ENCODE measurements at regions not wholly inside any gene's neighbourhood (a gene's known extent, or its start where the extent isn't known, plus 50 kb on each side); places are given as distances from the start of the nearest gene placed in this dataset.

GRCh38 chr5:18954239-18954638 is 1033.8 kb downstream of the CDH18 start:
- Histone ChIP-seq H3K9me3 (ENCODE audit: low read depth) (no peaks in the 10 kb centered on the region), H3K9ac (no peak overlapping the region), H3K9me2 (ENCODE audit: insufficient read depth) (no peaks in the 10 kb centered on the region), H3K79me2 (ENCODE audit: insufficient read depth) (no peaks in the 10 kb centered on the region), H3K4me2 (ENCODE audit: unreplicated experiment) (no peak overlapping the region), H3K4me1 (ENCODE audit: insufficient read depth) (no peaks in the 10 kb centered on the region), H2AFZ (no peak overlapping the region), H3K4me3 (no peak overlapping the region), H3K36me3 (ENCODE audit: low read depth) (no peaks in the 10 kb centered on the region), H3F3A (ENCODE audit: insufficient read depth) (no peaks in the 10 kb centered on the region), H4K20me1 (ENCODE audit: insufficient read depth) (no peaks in the 10 kb centered on the region), H3K27ac (no peak overlapping the region), H3K27me3 (replicated peaks; ENCODE audit: insufficient read depth) (no peaks in the 10 kb centered on the region)
- no peak for TF ChIP-seq EZH2 (IDR thresholded peaks at IDR 0.05; ENCODE audit: insufficient read depth, poor library complexity, severe bottlenecking)
- no peak for TF ChIP-seq EZH2phosphoT487 (IDR thresholded peaks at IDR 0.05; ENCODE audit: insufficient read depth, low read depth)
- in situ Hi-C loops (cut with MboI) = no loop called here
- WGBS, 2 experiments (ENCODE audit: low coverage in 1 of 2, low lambda C conversion rate in 2 of 2, missing lambda C conversion rate in 2 of 2) = 6 to 13% methylated on average over 2 of the region's 2 CpGs
- DNase-seq = no peak

- Histone ChIP-seq H3K9ac (no peak overlapping the region), H3K27ac (no peak overlapping the region), H3K9me3 (ENCODE audit: low read depth) (no peaks in the 10 kb centered on the region), H3K4me3 (no peak overlapping the region), H3K36me3 (ENCODE audit: low read depth) (no peaks in the 10 kb centered on the region), H2AFZ (no peak overlapping the region), H3K9me2 (ENCODE audit: insufficient read depth) (no peaks in the 10 kb centered on the region), H3K4me2 (ENCODE audit: unreplicated experiment) (no peak overlapping the region), H3K79me2 (ENCODE audit: insufficient read depth) (no peaks in the 10 kb centered on the region), H3K27me3 (replicated peaks; ENCODE audit: insufficient read depth) (no peaks in the 10 kb centered on the region), H3K4me1 (ENCODE audit: insufficient read depth) (no peaks in the 10 kb centered on the region), H4K20me1 (ENCODE audit: insufficient read depth) (no peaks in the 10 kb centered on the region), H3F3A (ENCODE audit: insufficient read depth) (no peaks in the 10 kb centered on the region)
- in situ Hi-C loops (cut with MboI) = no loop called here
- no peak for DNase-seq
- WGBS, 2 experiments (ENCODE audit: low coverage in 1 of 2, low lambda C conversion rate in 2 of 2, missing lambda C conversion rate in 2 of 2) = 22 to 23% methylated on average over 4 of the region's 4 CpGs
- no peak for TF ChIP-seq EZH2 (IDR thresholded peaks at IDR 0.05; ENCODE audit: insufficient read depth, poor library complexity, severe bottlenecking)
- TF ChIP-seq EZH2phosphoT487 (IDR thresholded peaks at IDR 0.05; ENCODE audit: insufficient read depth, low read depth) = no peak
These were observed 1028.5 kb downstream of the CDH18 start for GRCh38 chr5:18959535-18959934.

- in situ Hi-C loops (cut with MboI) = no loop called here
- Histone ChIP-seq H3K27ac (no peak overlapping the region), H3K9me3 (ENCODE audit: low read depth) (no peaks in the 10 kb centered on the region), H3K9me2 (ENCODE audit: insufficient read depth) (no peaks in the 10 kb centered on the region), H3K79me2 (ENCODE audit: insufficient read depth) (no peaks in the 10 kb centered on the region), H3K4me3 (no peak overlapping the region), H3K9ac (no peak overlapping the region), H3K27me3 (replicated peaks; ENCODE audit: insufficient read depth) (no peaks in the 10 kb centered on the region), H3K4me1 (ENCODE audit: insufficient read depth) (no peaks in the 10 kb centered on the region), H2AFZ (no peak overlapping the region), H3K36me3 (ENCODE audit: low read depth) (no peaks in the 10 kb centered on the region), H3K4me2 (ENCODE audit: unreplicated experiment) (no peak overlapping the region), H3F3A (ENCODE audit: insufficient read depth) (no peaks in the 10 kb centered on the region), H4K20me1 (ENCODE audit: insufficient read depth) (no peaks in the 10 kb centered on the region)
- DNase-seq = no peak
- TF ChIP-seq EZH2phosphoT487 (IDR thresholded peaks at IDR 0.05; ENCODE audit: insufficient read depth, low read depth) = no peak
- TF ChIP-seq EZH2 (IDR thresholded peaks at IDR 0.05; ENCODE audit: insufficient read depth, poor library complexity, severe bottlenecking) = no peak
- WGBS, 2 experiments (ENCODE audit: low coverage in 1 of 2, low lambda C conversion rate in 2 of 2, missing lambda C conversion rate in 2 of 2) = 4 to 5% methylated on average over 3 of the region's 3 CpGs
These were observed 1026.8 kb downstream of the CDH18 start for GRCh38 chr5:18961234-18961633.

- H3K9me3 ChIP-seq (ENCODE audit: low read depth) = no peaks in the 10 kb centered on the region
- in situ Hi-C loops (cut with MboI) = no loop called here
- TF ChIP-seq EZH2 (IDR thresholded peaks at IDR 0.05; ENCODE audit: insufficient read depth, poor library complexity, severe bottlenecking) = no peak
- no peak for TF ChIP-seq EZH2phosphoT487 (IDR thresholded peaks at IDR 0.05; ENCODE audit: insufficient read depth, low read depth)
These were observed 1022.1 kb downstream of the CDH18 start for GRCh38 chr5:18965893-18966292.

GRCh38 chr5:18967637-18968036 is 1020.4 kb downstream of the CDH18 start:
- Histone ChIP-seq H3K4me3 (no peak overlapping the region), H3K9ac (no peak overlapping the region), H3K36me3 (ENCODE audit: low read depth) (no peaks in the 10 kb centered on the region), H3K4me1 (ENCODE audit: insufficient read depth) (no peaks in the 10 kb centered on the region), H3K27ac (no peak overlapping the region), H2AFZ (no peak overlapping the region), H4K20me1 (ENCODE audit: insufficient read depth) (no peaks in the 10 kb centered on the region), H3F3A (ENCODE audit: insufficient read depth) (no peaks in the 10 kb centered on the region), H3K9me3 (ENCODE audit: low read depth) (no peaks in the 10 kb centered on the region), H3K4me2 (ENCODE audit: unreplicated experiment) (no peak overlapping the region), H3K79me2 (ENCODE audit: insufficient read depth) (no peaks in the 10 kb centered on the region), H3K27me3 (replicated peaks; ENCODE audit: insufficient read depth) (no peaks in the 10 kb centered on the region), H3K9me2 (ENCODE audit: insufficient read depth) (no peaks in the 10 kb centered on the region)
- WGBS, 2 experiments (ENCODE audit: low coverage in 1 of 2, low lambda C conversion rate in 2 of 2, missing lambda C conversion rate in 2 of 2) = 25 to 52% methylated on average over 1 of the region's 1 CpG
- in situ Hi-C loops (cut with MboI) = no loop called here
- no peak for DNase-seq
- no peak for TF ChIP-seq EZH2phosphoT487 (IDR thresholded peaks at IDR 0.05; ENCODE audit: insufficient read depth, low read depth)
- TF ChIP-seq EZH2 (IDR thresholded peaks at IDR 0.05; ENCODE audit: insufficient read depth, poor library complexity, severe bottlenecking) = no peak

More at GRCh38 chr5:18965893-18966292, 1022.1 kb downstream of the CDH18 start:
- Histone ChIP-seq H3K27ac (no peak overlapping the region), H3K27me3 (replicated peaks; ENCODE audit: insufficient read depth) (no peaks in the 10 kb centered on the region), H3K36me3 (ENCODE audit: low read depth) (no peaks in the 10 kb centered on the region), H4K20me1 (ENCODE audit: insufficient read depth) (no peaks in the 10 kb centered on the region), H3K9me2 (ENCODE audit: insufficient read depth) (no peaks in the 10 kb centered on the region), H3F3A (ENCODE audit: insufficient read depth) (no peaks in the 10 kb centered on the region), H3K9ac (no peak overlapping the region), H3K4me3 (no peak overlapping the region), H3K79me2 (ENCODE audit: insufficient read depth) (no peaks in the 10 kb centered on the region), H2AFZ (no peak overlapping the region), H3K4me2 (ENCODE audit: unreplicated experiment) (no peak overlapping the region), H3K4me1 (ENCODE audit: insufficient read depth) (no peaks in the 10 kb centered on the region)
- WGBS, 2 experiments (ENCODE audit: low coverage in 1 of 2, low lambda C conversion rate in 2 of 2, missing lambda C conversion rate in 2 of 2) = 24 to 46% methylated on average over 3 of the region's 3 CpGs
- no peak for DNase-seq
